Stimulated activated CD4-positive, alpha-beta T cell treated with anti-CD3 and anti-CD28 coated beads, Interleukin-2, amount 100 ng/mL, for 24 hours (primary cell): ENCODE measurements at regions not wholly inside any gene's neighbourhood (a gene's known extent, or its start where the extent isn't known, plus 50 kb on each side); places are given as distances from the start of the nearest gene placed in this dataset.
A peak's percentile ranks its signal among the peaks of the same experiment; 100 is the strongest.
"Not testable (repeated sequence)": the region's sequence is repeated elsewhere in the genome, so short reads cannot be mapped to it uniquely, and the experiment has no call there.

ENCODE experiments used
- DNase-seq, 2 donors: peaks; one replicate each; pipeline ENCODE4 v3.0.0-alpha.2; 2020

DNA sequence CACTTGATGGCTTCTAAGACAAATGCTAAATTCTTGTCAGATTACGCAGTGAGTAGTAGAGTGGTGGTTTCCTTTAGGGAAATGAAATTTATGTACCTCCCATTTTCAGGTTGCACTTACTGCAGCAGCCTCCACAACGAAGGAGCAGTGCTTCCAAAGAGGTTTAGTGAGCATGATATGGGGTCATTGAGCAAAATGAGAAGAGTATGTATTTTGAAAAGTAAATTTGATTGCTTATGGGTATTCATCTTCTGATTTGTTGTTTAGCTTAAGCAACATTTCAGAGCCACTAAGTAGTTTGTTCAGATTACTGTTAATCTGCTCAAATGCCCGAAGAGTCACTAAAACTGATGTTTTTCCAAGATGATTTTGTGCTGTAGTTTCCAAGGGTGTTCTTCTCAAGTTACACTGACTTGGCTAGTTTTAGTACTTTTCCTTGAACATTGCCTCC is 493.6 kb downstream of the PCNX1 start:
- no peak for DNase-seq

DNA sequence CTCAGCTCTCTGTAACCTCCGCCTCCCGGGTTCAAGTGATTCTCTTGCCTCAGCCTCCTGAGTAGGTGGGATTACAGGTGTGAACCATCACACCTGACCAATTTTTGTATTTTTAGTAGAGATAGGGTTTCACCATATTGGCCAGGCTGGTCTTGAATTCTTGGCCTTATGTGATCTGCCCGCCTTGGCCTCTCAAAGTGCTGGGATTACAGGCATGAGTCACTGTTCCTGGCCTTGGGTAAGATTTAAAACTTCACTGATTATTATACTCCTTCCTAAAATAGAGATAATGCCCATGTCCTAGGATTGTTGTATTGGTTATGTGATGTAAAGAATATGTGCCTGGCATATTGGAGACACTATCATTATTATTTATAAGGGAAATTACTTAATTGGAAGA is 495.2 kb downstream of the PCNX1 start:
- DNase-seq = not testable (repeated sequence)

DNA sequence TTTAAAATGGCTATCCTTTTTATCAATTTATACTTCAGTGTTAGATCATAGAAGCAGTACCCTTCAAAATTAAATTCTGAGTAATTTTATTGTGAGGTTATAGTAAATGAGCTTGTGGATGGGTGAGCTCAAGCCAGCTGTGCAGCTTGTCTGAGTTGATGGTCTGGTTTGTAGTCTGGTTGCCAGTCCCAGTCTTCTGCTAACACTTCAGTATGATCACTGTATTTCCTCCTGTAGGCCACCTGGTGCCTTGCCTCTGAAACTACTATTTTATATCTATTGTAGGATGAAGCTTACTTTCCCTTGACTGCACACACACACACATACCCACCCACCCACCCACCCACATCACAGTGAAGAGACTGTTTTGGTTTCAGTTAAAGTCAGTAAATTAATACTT is 496.4 kb downstream of the PCNX1 start:
- peak in 1 of 2 donors; percentile 5 for DNase-seq

DNA sequence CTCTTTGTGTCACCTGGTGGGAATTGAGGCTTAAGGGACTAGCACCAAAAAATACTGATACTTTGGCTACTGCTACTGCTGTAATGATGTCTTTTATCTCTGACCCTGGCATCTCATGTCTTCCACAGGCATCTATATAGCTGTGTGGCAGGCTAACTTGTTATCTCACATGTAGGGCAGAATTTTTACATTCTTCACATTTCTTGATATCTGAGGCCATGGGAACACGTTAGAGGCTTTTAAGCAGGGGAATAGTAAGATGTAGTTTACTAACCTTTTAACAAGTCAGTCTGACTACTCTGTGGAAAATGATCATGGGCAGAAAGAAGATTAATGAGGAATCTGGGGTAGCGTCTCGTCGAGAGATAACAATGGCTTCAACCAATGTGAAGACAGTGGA is 498.4 kb downstream of the PCNX1 start:
- no peak for DNase-seq

DNA sequence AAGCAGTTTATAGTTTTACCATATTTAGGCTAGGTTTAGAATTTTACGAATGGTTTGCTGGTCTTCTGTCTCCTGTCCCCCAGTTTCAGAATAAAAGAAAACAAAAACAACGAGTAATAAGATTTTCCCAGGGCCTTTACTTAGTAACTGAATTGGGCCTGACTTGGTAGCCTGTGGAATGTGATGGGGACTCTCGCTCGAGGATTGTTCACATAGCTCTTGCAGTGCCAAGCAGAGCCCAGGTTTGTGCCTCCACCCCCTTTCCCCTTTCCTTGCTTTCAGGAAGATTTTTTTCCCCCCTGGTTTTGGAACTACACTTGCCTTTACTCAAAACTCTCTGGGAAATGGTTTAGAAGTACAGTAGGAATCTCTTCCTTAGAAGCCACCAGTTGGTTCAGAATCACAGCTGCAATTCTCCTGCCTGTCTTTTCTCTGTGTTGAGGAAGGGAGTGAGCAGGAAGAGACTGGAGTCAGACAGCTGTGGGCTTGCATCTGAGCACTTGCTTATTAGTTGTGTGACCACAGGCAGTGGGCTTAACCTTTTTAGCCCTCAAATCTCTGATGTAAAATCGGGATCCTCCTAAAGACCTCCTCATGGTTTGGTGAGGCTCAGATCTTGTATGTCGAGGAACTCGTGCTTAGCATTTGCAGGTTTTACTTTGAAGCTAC is 501.2 kb downstream of the PCNX1 start:
- DNase-seq = no peak

DNA sequence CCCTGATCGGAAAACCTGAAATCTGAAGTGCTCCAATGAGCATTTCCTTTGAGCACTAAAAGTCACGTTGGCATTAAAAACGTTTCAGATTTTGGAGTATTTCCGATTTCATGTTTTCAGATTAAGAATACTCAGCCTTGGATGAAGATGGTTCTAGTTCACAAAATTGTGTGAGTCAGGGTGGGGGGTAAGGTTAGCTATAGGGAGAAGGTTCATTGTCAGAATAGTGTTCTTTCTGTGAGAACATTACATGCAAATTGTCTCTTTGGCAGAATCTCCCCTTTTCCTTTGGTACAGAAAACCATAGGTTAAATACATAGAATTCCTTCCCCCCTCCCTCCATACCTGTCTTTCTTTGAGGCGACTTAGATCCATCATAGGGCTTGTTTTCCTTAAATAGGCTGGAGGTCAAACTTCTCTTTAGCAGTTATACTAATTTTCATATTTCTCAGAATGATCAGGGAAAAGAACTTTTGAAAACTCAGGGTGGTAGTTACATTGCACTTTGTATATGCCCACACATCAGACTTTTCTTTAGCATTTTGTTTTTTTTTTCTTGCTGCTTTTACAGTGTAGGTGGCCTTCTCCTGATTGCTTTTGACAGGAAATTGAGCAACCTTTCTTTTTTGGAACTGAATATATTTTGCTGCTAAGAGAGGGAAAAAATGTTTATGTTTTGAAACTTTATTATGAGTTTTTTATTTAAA is 503.5 kb downstream of the PCNX1 start:
- DNase-seq = no peak

- no peak for DNase-seq
Measured at GRCh38 chr14:71411285-71411595, 504.0 kb downstream of the PCNX1 start.

GRCh38 chr14:71411738-71412137 is 504.5 kb downstream of the PCNX1 start:
- DNase-seq = no peak

GRCh38 chr14:71414631-71415403 is 507.6 kb downstream of the PCNX1 start:
- no peak for DNase-seq

- DNase-seq = no peak
Measured at GRCh38 chr14:71415404-71415690, 508.1 kb downstream of the PCNX1 start.

GRCh38 chr14:71416392-71416791 is 509.1 kb downstream of the PCNX1 start:
- no peak for DNase-seq

- no peak for DNase-seq
Measured at GRCh38 chr14:71418532-71419245, 511.4 kb downstream of the PCNX1 start.

DNA sequence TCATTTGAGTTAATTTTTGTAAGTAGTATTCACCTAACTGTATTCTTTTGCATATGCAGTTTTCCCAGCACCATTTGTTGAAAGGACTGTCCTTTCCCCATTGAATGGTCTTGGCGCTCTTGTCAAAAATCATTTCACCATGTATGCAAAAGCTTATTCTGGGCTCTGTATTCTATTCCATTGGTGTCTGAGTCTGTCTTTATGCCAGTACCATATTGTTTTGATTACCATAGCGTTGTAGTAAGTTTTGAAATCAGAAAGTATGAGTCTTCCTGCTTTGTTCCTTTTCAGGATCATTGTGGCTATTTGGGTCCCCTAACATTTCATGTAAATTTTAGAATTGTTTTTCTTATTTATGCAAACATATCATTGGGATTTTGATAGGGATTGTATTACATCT is 508.7 kb upstream of the RGS6 start:
- no peak for DNase-seq

GRCh38 chr14:71424941-71425340 is 507.3 kb upstream of the RGS6 start:
- no peak for DNase-seq

- DNase-seq = no peak
Measured at GRCh38 chr14:71426001-71426400, 506.2 kb upstream of the RGS6 start.

- no peak for DNase-seq
Measured at GRCh38 chr14:71429902-71430301, 502.3 kb upstream of the RGS6 start.

GRCh38 chr14:71430321-71430677 is 501.9 kb upstream of the RGS6 start:
- no peak for DNase-seq

DNA sequence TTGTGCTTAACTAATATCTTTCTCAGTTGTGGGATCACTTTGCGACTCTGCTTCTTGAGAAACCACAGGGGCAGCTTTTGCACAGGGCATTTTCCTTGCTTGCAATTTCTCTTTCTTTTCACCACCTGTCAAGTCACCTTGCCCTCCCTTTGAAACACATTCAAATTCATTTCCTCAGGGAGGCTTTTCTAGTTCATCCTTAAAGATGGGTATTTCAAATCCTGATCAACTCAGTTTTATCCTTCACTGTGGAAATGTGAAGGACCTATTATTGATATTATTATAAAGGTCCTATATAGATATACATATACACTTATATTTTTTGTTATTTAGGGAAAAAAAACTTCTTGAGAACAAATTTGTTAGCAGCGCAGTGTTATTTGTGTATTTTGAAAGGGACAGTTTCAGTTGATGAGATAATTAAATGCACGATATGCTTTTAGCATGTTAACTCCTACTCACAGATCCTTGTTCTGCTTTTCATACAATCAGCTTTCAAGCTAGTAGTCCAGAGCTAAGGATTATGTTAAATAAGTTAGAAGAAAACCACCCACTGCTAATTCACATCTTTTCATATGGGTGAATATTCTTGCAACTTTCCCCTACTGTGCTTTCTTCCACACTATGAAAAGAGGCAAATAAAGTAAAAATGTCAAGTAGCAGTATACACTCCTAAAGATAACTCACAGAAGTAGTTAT is 501.4 kb upstream of the RGS6 start:
- DNase-seq = no peak

- DNase-seq = no peak
Measured at GRCh38 chr14:71432334-71433110, 499.7 kb upstream of the RGS6 start.

DNA sequence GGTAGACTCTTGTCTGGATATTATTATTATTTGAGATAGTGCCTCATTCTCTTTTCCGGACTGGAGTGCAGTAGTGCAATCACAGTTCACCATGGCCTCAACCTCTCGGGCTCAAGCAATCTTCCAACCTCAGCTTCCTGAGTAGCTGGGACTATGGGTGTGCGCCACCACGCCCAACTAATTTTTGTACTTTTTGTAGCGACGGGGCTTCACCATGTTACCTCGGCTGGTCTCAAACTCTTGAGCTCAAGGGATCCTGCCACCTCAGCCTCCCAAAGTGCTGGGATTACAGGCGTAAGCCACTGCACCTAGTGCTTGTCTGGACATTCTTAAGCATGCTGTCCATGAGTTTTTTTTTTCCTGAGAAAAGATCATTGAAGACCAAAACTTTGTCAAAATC is 498.9 kb upstream of the RGS6 start:
- DNase-seq = no peak

DNA sequence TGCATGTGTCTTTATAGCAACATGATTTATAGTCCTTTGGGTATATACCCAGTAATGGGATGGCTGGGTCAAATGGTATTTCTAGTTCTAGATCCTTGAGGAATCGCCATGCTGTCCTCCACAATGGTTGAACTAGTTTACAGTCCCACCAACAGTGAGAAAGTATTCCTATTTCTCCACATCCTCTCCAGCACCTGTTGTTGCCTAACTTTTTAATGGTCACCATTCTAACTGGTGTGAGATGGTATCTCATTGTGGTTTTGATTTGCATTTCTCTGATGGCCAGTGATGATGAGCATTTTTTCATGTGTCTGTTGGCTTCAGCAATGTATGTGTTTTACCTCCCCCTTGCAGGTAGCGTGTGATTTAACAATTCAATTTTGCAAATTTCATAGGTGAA is 496.6 kb upstream of the RGS6 start:
- not testable (repeated sequence) for DNase-seq

GRCh38 chr14:71437870-71438269 is 494.4 kb upstream of the RGS6 start:
- DNase-seq = no peak
